ENCODE measurements at regions not wholly inside any gene's neighbourhood (a gene's known extent, or its start where the extent isn't known, plus 50 kb on each side); places are given as distances from the start of the nearest gene placed in this dataset.

DNA sequence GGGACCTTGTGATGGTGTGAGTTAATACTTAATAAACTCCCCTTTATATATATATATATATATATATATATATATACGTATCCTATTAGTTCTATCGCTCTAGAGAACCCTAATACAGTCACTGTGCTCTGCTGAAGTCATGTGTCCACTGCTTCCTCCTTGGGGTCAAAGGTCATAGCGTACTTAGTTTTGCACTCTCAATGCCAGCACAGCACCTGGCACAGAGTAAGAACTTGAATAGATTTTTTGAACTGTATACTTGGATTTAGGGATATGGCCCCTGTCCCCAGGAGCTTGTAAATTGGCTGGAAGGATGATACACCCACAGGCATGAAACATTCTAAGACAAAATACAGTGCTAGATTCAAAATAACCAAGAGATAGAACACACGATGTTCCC lies 58.9 kb upstream of the PLXNA4 start:
- H3K4me3 ChIP-seq (ENCODE audit: low read depth, low read length) = no peak overlapping the region
- H3K27ac ChIP-seq (ENCODE audit: low read depth, low read length) = no peak overlapping the region
- H3K9me3 ChIP-seq (ENCODE audit: control insufficient read depth, insufficient read depth, low read length) = no peaks in the 10 kb centered on the region
- no peaks in the 10 kb centered on the region for H3K27me3 ChIP-seq (ENCODE audit: control insufficient read depth, insufficient read depth, low read length)
- no peaks in the 10 kb centered on the region for H3K36me3 ChIP-seq (ENCODE audit: control insufficient read depth, insufficient read depth, low read length)
- 100% methylated on average over 1 of the region's 4 CpGs for WGBS (ENCODE audit: insufficient coverage)
- H3K4me1 ChIP-seq (ENCODE audit: control insufficient read depth, insufficient read depth, low read length) = no peaks in the 10 kb centered on the region
- DNase-seq (ENCODE audit: low read depth in 4 of 6, low spot score in 6 of 6) = no peak

DNA sequence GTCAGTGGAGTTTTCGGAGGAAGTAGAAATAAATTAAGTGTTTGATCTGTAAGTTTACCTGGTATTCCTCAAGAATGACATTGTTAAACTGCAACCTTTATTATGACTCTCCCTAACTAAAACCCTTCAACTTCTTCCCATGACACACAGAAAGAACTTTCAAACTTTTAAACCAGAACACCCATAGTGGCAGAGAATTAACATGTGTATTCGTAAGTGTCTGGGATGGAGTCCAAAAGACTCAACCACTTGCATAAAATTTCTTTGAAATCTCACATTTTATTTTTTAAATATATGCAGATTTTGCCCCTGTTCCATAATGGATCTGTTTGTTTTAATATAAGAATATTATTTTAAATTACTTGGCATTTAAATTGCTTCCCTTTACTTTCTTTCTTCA lies 54.6 kb upstream of the PLXNA4 start:
- DNase-seq (ENCODE audit: low read depth in 4 of 6, low spot score in 6 of 6) = no peak
- WGBS (ENCODE audit: insufficient coverage) = no CpG with 5 or more reads among the region's 2 CpGs
- no peaks in the 10 kb centered on the region for H3K9me3 ChIP-seq (ENCODE audit: control insufficient read depth, insufficient read depth, low read length)
- H3K27ac ChIP-seq (ENCODE audit: low read depth, low read length) = no peak overlapping the region
- H3K36me3 ChIP-seq (ENCODE audit: control insufficient read depth, insufficient read depth, low read length) = no peaks in the 10 kb centered on the region
- no peak overlapping the region for H3K4me3 ChIP-seq (ENCODE audit: low read depth, low read length)
- H3K27me3 ChIP-seq (ENCODE audit: control insufficient read depth, insufficient read depth, low read length) = no peaks in the 10 kb centered on the region
- no peaks in the 10 kb centered on the region for H3K4me1 ChIP-seq (ENCODE audit: control insufficient read depth, insufficient read depth, low read length)
